Tibial artery (tissue), 4 donors: ENCODE measurements at regions not wholly inside any gene's neighbourhood (a gene's known extent, or its start where the extent isn't known, plus 50 kb on each side); places are given as distances from the start of the nearest gene placed in this dataset.
"Not testable (repeated sequence)": the region's sequence is repeated elsewhere in the genome, so short reads cannot be mapped to it uniquely, and the experiment has no call there.

Source experiments
- DNase-seq, 2 donors: peaks; one replicate each; pipeline ENCODE4 v3.0.0-alpha.2; 2019
- H3K27ac ChIP-seq, 2 donors: fragments of 200-600 bp; sonication (generic) in 1 of 2; 1 replicate in 1 of 2; 2 replicates in 1 of 2; pipeline ENCODE4 v1.5.1; 2018 to 2019; ENCODE audit warnings: mild to moderate bottlenecking in 1 of 2
- H3K27me3 ChIP-seq, 2 donors: fragments of 200-600 bp; sonication (generic) in 1 of 2; one replicate each; pipeline versions ENCODE4 v1.5.1 to v1.6.0; 2016 to 2019
- H3K36me3 ChIP-seq, 3 donors: fragments of 200-600 bp; sonication (generic) in 2 of 3; one replicate each; pipeline ENCODE4 v1.5.1; 2016 to 2019; ENCODE audit warnings: mild to moderate bottlenecking in 2 of 3
- H3K4me1 ChIP-seq, 4 donors: fragments of 200-600 bp; sonication (generic) in 2 of 4; 1 replicate in 3 of 4; 2 replicates in 1 of 4; pipeline ENCODE4 v1.5.1; 2016 to 2019
- H3K4me3 ChIP-seq, 2 donors: fragments of 200-600 bp; sonication (generic) in 1 of 2; 1 replicate in 1 of 2; 2 replicates in 1 of 2; pipeline ENCODE4 v1.5.1; 2018 to 2019; ENCODE audit warnings: mild to moderate bottlenecking in 2 of 2
- H3K9me3 ChIP-seq, 3 donors: fragments of 200-600 bp; sonication (generic) in 1 of 3; one replicate each; pipeline ENCODE4 v1.5.1; 2016 to 2019
- CTCF ChIP-seq, 2 experiments: fragments of 200-600 bp in 1 of 2; fragments of 450-650 bp in 1 of 2; IDR thresholded peaks; one replicate each; pipeline ENCODE4 v1.5.1; 2017 to 2019; ENCODE audit warnings: antibody characterized with exemption in 2 of 2, mild to moderate bottlenecking in 1 of 2, moderate library complexity in 1 of 2
- intact Hi-C: fragments of 100-400 bp; cut with DNase I; formaldehyde crosslinking; loops from one replicate; pipeline ENCODE4 v1.15.0; 2023; ENCODE audit warnings: low total_unique reads

GRCh38 chr4:33724685-33725084, 2519.6 kb downstream of the ARAP2 start:
- Histone ChIP-seq H3K4me1 (no peaks in the 10 kb centered on the region), H3K27ac (no peak overlapping the region), H3K9me3 (no peaks in the 10 kb centered on the region), H3K4me3 (no peak overlapping the region), H3K36me3 (no peaks in the 10 kb centered on the region), H3K27me3 (no peaks in the 10 kb centered on the region)
- DNase-seq: no peak
- no peak for TF ChIP-seq CTCF (IDR thresholded peaks at IDR 0.05)
- intact Hi-C loops: no loop called here

- no peaks in the 10 kb centered on the region for H3K27me3 ChIP-seq
- H3K9me3 ChIP-seq: no peaks in the 10 kb centered on the region
- DNase-seq: no peak
- no peak overlapping the region for H3K4me3 ChIP-seq
- no peaks in the 10 kb centered on the region for H3K4me1 ChIP-seq
- no peaks in the 10 kb centered on the region for H3K36me3 ChIP-seq
- TF ChIP-seq CTCF (IDR thresholded peaks at IDR 0.05): no peak
- intact Hi-C loops: no loop called here
- no peak overlapping the region for H3K27ac ChIP-seq
These were observed 2518.5 kb downstream of the ARAP2 start for GRCh38 chr4:33725861-33726260.

- Histone ChIP-seq H3K4me1 (no peaks in the 10 kb centered on the region), H3K36me3 (no peaks in the 10 kb centered on the region), H3K27me3 (no peaks in the 10 kb centered on the region), H3K27ac (no peak overlapping the region), H3K4me3 (no peak overlapping the region), H3K9me3 (no peaks in the 10 kb centered on the region)
- DNase-seq: no peak
- no peak for TF ChIP-seq CTCF (IDR thresholded peaks at IDR 0.05)
- intact Hi-C loops: no loop called here
These were observed 2506.6 kb downstream of the ARAP2 start for GRCh38 chr4:33737726-33738125.

- Histone ChIP-seq H3K4me1 (no peaks in the 10 kb centered on the region), H3K4me3 (no peak overlapping the region), H3K36me3 (no peaks in the 10 kb centered on the region), H3K9me3 (no peaks in the 10 kb centered on the region), H3K27me3 (no peaks in the 10 kb centered on the region), H3K27ac (no peak overlapping the region)
- no peak for DNase-seq
- intact Hi-C loops: no loop called here
- TF ChIP-seq CTCF (IDR thresholded peaks at IDR 0.05): no peak
These were observed 2504.3 kb downstream of the ARAP2 start for GRCh38 chr4:33739884-33740632.

GRCh38 chr4:33740871-33741270, 2503.4 kb downstream of the ARAP2 start:
- DNase-seq, H3K4me3 ChIP-seq, intact Hi-C loops, H3K27ac ChIP-seq, H3K9me3 ChIP-seq, H3K27me3 ChIP-seq, H3K36me3 ChIP-seq, H3K4me1 ChIP-seq: not testable (repeated sequence)

GRCh38 chr4:33746979-33747378, 2497.3 kb downstream of the ARAP2 start:
- H3K9me3 ChIP-seq: no peaks in the 10 kb centered on the region
- no peak for TF ChIP-seq CTCF (IDR thresholded peaks at IDR 0.05)
- H3K27ac ChIP-seq: no peak overlapping the region
- no peak for DNase-seq
- H3K27me3 ChIP-seq: no peaks in the 10 kb centered on the region
- intact Hi-C loops: no loop called here
- H3K4me1 ChIP-seq: no peaks in the 10 kb centered on the region
- no peaks in the 10 kb centered on the region for H3K36me3 ChIP-seq
- H3K4me3 ChIP-seq: no peak overlapping the region
